Cardiac muscle cell (in vitro differentiated cells and primary cell): ENCODE measurements at regions not wholly inside any gene's neighbourhood (a gene's known extent, or its start where the extent isn't known, plus 50 kb on each side); places are given as distances from the start of the nearest gene placed in this dataset.
A peak's percentile ranks its signal among the peaks of the same experiment; 100 is the strongest.

Experiments
- DNase-seq, 2 donors: peaks; one replicate each; pipeline versions ENCODE4 v3.0.0 to v3.0.0-alpha.2; 2010 to 2017; ENCODE audit warnings: low read depth in 1 of 2, low spot score in 1 of 2
- H3K27ac ChIP-seq: fragments of 200-600 bp; sonication (generic); 2 replicates; pipeline ENCODE4 v1.5.1; 2016
- H3K27me3 ChIP-seq: fragments of 200-600 bp; sonication (generic); 2 replicates; pipeline ENCODE4 v1.6.0; 2016; ENCODE audit warnings: control low read depth
- H3K36me3 ChIP-seq: fragments of 200-600 bp; sonication (generic); 2 replicates; pipeline ENCODE4 v1.5.1; 2016; ENCODE audit warnings: control low read depth
- H3K4me1 ChIP-seq: fragments of 200-600 bp; sonication (generic); 2 replicates; pipeline ENCODE4 v1.8.1; 2017; ENCODE audit warnings: low read depth, mild to moderate bottlenecking, mixed run types
- H3K4me3 ChIP-seq: fragments of 200-600 bp; sonication (generic); 2 replicates; pipeline ENCODE4 v1.5.1; 2016; ENCODE audit warnings: mild to moderate bottlenecking
- H3K9me3 ChIP-seq: fragments of 200-600 bp; sonication (generic); 2 replicates; pipeline ENCODE4 v1.5.1; 2017; ENCODE audit warnings: low read depth, mild to moderate bottlenecking, control low read depth
- CTCF ChIP-seq: IDR thresholded peaks from 2 replicates; pipeline ENCODE4 v1.5.1; 2012; ENCODE audit warnings: low read depth, mild to moderate bottlenecking, low read length

GRCh38 chr17:77366206-77366557 is 225.4 kb downstream of the SEC14L1 start:
- DNase-seq: no peak

GRCh38 chr17:77366558-77367245 is 225.9 kb downstream of the SEC14L1 start:
- TF ChIP-seq CTCF: peak; percentile 3
- Histone ChIP-seq H3K27me3 (no peaks in the 10 kb centered on the region), H3K4me3 (no peak overlapping the region), H3K9me3 (no peaks in the 10 kb centered on the region), H3K36me3 (no peaks in the 10 kb centered on the region), H3K27ac (no peak overlapping the region), H3K4me1 (peaks cover 15% of the 10 kb centered on the region)
- peak in 1 of 2 donors; percentile 74 for DNase-seq

More at GRCh38 chr17:77366206-77366557, 225.4 kb downstream of the SEC14L1 start:
- H3K4me3 ChIP-seq: no peak overlapping the region
- peaks cover 11% of the 10 kb centered on the region for H3K4me1 ChIP-seq
- no peak overlapping the region for H3K27ac ChIP-seq
- TF ChIP-seq CTCF: no peak
- no peaks in the 10 kb centered on the region for H3K9me3 ChIP-seq
- no peaks in the 10 kb centered on the region for H3K27me3 ChIP-seq
- no peaks in the 10 kb centered on the region for H3K36me3 ChIP-seq

GRCh38 chr17:77369544-77369971 is 228.8 kb downstream of the SEC14L1 start:
- no peaks in the 10 kb centered on the region for H3K9me3 ChIP-seq
- no peak for DNase-seq
- no peak for TF ChIP-seq CTCF
- no peaks in the 10 kb centered on the region for H3K27me3 ChIP-seq
- peaks cover 23% of the 10 kb centered on the region for H3K4me1 ChIP-seq
- no peak overlapping the region for H3K4me3 ChIP-seq
- no peak overlapping the region for H3K27ac ChIP-seq
- H3K36me3 ChIP-seq: no peaks in the 10 kb centered on the region

- no peak for DNase-seq
- no peaks in the 10 kb centered on the region for H3K9me3 ChIP-seq
- no peak for TF ChIP-seq CTCF
- no peak overlapping the region for H3K4me3 ChIP-seq
- no peaks in the 10 kb centered on the region for H3K27me3 ChIP-seq
- no peak overlapping the region for H3K27ac ChIP-seq
- no peaks in the 10 kb centered on the region for H3K36me3 ChIP-seq
- peaks cover 32% of the 10 kb centered on the region for H3K4me1 ChIP-seq
These were observed 229.8 kb downstream of the SEC14L1 start for GRCh38 chr17:77370586-77370985.

GRCh38 chr17:77371117-77371887 is 230.5 kb downstream of the SEC14L1 start:
- Histone ChIP-seq H3K4me1 (peaks cover 39% of the 10 kb centered on the region), H3K9me3 (no peaks in the 10 kb centered on the region), H3K36me3 (no peaks in the 10 kb centered on the region), H3K27me3 (no peaks in the 10 kb centered on the region), H3K4me3 (no peak overlapping the region), H3K27ac (peak overlapping the region; percentile 82)
- TF ChIP-seq CTCF: no peak
- DNase-seq: peak in 1 of 2 donors; percentile 52
